NT2/D1 (cell line): ENCODE measurements at regions not wholly inside any gene's neighbourhood (a gene's known extent, or its start where the extent isn't known, plus 50 kb on each side); places are given as distances from the start of the nearest gene placed in this dataset.

Experiments used
- YY1 ChIP-seq: IDR thresholded peaks from 2 replicates; pipeline ENCODE4 v1.6.1; 2011; ENCODE audit not compliant: insufficient read length, insufficient read depth
- ZNF274 ChIP-seq: IDR thresholded peaks from 2 replicates; pipeline ENCODE4 v1.6.1; 2011; ENCODE audit warnings: mild to moderate bottlenecking, low read depth, low read length

- no peak for TF ChIP-seq ZNF274
- TF ChIP-seq YY1: no peak
Measured at GRCh38 chr11:33492596-33492995, 208.0 kb downstream of the C11orf91 start.
